ENCODE measurements at regions not wholly inside any gene's neighbourhood (a gene's known extent, or its start where the extent isn't known, plus 50 kb on each side); places are given as distances from the start of the nearest gene placed in this dataset.

DNA sequence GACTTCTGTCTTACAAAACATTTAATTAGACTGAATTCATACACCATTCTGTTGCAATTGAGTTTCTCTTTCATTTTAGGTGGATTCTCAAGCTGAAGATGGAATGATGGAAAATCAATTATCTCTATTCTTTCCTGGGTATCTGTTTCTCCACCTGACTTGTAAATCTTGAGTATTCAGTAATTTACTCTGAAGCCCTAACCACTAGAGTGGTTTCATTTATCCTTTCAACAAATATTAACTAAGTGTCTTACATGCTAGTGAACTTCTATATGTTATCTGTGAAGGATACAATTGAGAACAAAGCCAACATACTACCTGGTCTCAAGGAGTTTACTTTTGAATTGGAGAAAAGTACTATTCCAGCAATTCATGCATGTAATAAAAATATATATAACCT, 94.1 kb upstream of the ZNF804A start:
- TF ChIP-seq CTCF (IDR thresholded peaks at IDR 0.05) (no peak), POLR2A (IDR thresholded peaks at IDR 0.05) (no peak)

Data from thyroid gland (tissue), 4 donors.